ENCODE measurements at regions not wholly inside any gene's neighbourhood (a gene's known extent, or its start where the extent isn't known, plus 50 kb on each side); places are given as distances from the start of the nearest gene placed in this dataset.

DNA sequence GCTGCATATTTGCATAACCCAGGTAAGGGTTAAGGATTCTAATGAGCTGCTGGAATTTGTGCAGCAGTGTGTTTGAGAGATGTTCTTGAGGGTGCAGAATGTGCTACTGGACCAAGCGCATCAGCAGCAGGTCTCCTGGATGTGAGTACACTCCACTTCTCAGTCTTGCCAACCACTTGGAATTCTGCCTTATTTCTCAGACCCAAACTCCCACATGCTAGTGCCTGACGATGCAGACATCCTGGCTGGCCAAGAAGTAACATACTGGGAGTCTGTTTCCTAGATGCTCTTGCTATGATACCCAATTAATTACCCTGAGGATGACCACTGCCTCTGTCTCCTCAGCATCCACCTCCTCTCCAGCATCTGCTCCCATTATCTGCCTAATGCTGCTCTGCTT, 186.6 kb downstream of the MOXD1 start:
- TF ChIP-seq CREB1 (IDR thresholded peaks at IDR 0.05; ENCODE audit: low read depth) (no peak), EP300 (IDR thresholded peaks at IDR 0.05; ENCODE audit: borderline replicate concordance) (no peak)
- TF ChIP-seq, protein P1, sequence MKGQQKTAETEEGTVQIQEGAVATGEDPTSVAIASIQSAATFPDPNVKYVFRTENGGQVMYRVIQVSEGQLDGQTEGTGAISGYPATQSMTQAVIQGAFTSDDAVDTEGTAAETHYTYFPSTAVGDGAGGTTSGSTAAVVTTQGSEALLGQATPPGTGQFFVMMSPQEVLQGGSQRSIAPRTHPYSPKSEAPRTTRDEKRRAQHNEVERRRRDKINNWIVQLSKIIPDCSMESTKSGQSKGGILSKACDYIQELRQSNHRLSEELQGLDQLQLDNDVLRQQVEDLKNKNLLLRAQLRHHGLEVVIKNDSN (IDR thresholded peaks at IDR 0.05): no peak

Measured in Ishikawa (cell line).